A673 (cell line): ENCODE measurements at regions not wholly inside any gene's neighbourhood (a gene's known extent, or its start where the extent isn't known, plus 50 kb on each side); places are given as distances from the start of the nearest gene placed in this dataset.

ENCODE experiments used
- EZH2 ChIP-seq: fragments of 200-600 bp; sonication (generic); IDR thresholded peaks from 2 replicates; pipeline ENCODE4 v1.6.1; 2017; ENCODE audit warnings: borderline replicate concordance, low read depth, mild to moderate bottlenecking, mixed read lengths, antibody characterized with exemption, low read length; ENCODE audit not compliant: poor library complexity, severe bottlenecking
- TF ChIP-seq, protein P1 (sequence below): fragments of 300-800, 200-600 bp; sonication (generic); conservative IDR thresholded peaks from 2 replicates; pipeline ENCODE4 v1.5.1; 2017; ENCODE audit warnings: low read depth, mild to moderate bottlenecking, antibody characterized with exemption, low read length, moderate library complexity, mixed read lengths

- TF ChIP-seq, protein P1, sequence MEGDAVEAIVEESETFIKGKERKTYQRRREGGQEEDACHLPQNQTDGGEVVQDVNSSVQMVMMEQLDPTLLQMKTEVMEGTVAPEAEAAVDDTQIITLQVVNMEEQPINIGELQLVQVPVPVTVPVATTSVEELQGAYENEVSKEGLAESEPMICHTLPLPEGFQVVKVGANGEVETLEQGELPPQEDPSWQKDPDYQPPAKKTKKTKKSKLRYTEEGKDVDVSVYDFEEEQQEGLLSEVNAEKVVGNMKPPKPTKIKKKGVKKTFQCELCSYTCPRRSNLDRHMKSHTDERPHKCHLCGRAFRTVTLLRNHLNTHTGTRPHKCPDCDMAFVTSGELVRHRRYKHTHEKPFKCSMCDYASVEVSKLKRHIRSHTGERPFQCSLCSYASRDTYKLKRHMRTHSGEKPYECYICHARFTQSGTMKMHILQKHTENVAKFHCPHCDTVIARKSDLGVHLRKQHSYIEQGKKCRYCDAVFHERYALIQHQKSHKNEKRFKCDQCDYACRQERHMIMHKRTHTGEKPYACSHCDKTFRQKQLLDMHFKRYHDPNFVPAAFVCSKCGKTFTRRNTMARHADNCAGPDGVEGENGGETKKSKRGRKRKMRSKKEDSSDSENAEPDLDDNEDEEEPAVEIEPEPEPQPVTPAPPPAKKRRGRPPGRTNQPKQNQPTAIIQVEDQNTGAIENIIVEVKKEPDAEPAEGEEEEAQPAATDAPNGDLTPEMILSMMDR = no peak
- no peak for TF ChIP-seq EZH2
Observed at GRCh38 chr7:42338916-42339540, 102.0 kb upstream of the GLI3 start.
